ENCODE measurements at regions not wholly inside any gene's neighbourhood (a gene's known extent, or its start where the extent isn't known, plus 50 kb on each side); places are given as distances from the start of the nearest gene placed in this dataset.
"Not testable (repeated sequence)": the region's sequence is repeated elsewhere in the genome, so short reads cannot be mapped to it uniquely, and the experiment has no call there.

DNA sequence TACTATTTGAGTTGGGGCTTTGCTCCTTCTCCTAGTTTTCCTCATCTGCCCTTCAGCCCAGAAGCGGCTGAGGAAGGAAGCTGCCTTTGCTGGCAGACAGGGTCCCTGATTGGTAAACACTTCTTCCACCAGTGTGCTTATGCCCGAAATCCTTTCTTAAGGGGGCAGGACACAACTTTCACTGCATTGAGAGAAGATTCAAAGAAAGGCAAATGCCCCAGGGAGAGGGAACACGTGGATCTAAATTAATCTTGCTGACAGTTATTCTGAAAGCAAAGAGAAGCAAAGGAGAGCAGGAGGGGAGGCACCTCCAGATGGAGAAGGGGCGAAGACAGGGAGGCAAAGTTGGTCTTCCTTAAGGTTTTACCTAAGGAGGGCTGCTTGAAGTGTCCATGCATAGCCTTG is 92.1 kb upstream of the EFEMP1 start:
- DNase-seq: no peak
- intact Hi-C loops (cut with DNase I): loop anchor here (10.0 kb wide), 1 partner anchor 119 kb away; no protein-coding TSS in a partner anchor

DNA sequence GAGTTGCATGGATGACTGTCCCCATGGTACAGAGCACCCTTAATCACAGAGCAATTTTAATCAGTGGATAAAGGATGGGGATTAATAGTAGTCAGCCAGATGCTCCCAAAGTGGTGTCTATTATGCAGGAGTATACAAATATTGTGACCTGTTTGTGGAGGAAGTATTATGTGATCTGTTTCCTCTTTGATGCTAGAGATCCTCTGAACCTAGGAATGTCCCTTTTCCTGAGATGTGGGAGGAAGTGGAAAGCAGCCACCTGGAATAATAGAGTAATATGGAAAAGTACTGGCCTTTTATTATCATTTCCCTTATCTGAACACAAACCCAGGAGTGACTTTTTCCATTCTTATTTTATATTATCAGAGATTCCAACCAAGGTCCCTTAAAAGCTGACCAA is 94.2 kb upstream of the EFEMP1 start:
- intact Hi-C loops (cut with DNase I): loop anchor here (10.0 kb wide), 1 partner anchor 117 kb away; no protein-coding TSS in a partner anchor
- DNase-seq: no peak

DNA sequence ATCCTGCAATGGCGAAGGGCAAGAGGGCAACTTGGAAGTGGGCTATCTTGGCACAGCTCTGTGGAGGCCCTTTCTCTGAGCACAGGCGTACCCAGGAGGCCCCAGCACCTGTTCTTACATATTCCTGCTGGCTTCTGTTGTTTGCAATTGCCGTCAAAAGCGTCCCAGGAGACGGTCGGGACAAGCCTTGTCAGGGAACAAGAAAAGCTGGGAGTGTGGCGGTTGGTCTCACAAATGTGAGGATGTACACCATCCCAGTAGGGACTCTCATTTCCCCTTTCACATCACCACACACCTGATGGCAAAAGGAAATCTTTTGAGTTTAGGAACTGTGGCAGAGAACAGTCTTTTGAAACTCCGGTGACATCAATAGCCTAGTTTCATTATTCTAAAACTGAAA is 94.7 kb upstream of the EFEMP1 start:
- peak in 2 of 42 donors; percentile 20 to 37 for DNase-seq
- intact Hi-C loops (cut with DNase I): loop anchor here (10.0 kb wide), 1 partner anchor 117 kb away; no protein-coding TSS in a partner anchor

DNA sequence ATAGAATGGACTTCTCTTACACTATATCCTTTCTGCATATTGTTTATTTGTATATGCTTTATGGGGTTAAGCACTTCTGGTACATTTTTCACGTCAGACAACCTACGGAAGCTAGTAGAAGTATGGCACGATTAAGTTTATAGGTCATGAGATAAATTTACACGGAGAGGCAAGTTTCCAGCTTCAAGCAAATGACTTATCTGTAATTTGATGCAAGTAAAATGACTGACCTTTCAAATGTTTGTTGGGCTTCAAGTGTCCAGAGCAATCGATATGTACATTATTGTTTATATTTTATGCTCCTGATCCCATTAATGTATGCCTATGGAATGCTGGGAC is 97.5 kb upstream of the EFEMP1 start:
- intact Hi-C loops (cut with DNase I): no loop called here
- no peak for DNase-seq

DNA sequence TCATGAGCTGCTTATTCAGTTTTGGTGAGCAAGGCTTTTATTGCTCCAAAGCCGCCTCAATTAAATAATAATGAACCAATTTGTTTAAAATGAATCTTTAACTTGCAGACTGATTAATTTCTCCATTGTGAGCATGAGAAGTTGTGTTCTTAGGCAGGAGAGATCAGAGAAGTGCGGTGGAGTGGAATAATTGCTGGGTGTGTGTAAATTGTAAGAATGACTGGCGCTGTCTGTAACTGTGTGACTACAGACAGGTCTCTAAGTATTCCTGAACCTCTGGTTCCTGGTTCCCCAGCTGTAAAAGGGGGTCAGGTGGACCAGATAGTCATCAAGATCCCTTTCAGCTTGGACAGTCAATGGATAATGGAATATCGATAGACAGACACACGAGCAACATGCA is 98.0 kb upstream of the EFEMP1 start:
- intact Hi-C loops (cut with DNase I): no loop called here
- DNase-seq: no peak

DNA sequence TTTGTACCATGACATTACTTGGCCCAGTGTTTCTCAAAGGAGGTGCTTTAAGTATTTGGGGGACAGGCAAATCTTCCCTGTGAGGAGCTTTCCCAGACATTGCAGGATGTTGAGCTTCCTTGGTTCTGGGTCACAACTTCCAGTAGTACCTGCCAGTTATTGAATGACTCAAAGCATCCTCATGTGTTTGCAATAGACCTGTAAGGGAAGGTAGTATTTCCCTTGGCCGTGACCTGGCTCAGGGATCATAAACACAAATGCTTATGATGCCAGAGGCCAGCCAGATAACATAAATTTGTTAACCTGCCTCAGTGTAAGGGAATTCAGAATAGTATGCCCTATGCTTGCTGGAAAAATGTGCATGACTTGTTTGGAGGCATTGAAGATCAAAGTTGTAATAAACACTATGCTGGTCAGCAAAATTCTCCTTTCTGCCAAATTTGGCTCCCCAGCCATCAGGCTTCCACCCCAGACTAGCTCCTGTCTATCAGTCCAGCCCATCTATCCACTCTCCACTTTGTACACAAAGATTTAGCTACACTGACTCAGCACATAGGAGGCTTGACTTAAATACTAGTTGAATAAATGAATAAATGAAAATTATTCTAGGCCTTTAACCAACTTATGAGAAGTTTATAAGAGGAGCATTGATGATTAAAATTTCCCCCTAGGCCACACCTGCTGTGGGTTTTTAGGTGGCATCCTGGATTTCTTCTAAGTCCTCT is 102.0 kb upstream of the EFEMP1 start:
- intact Hi-C loops (cut with DNase I): no loop called here
- DNase-seq: no peak

DNA sequence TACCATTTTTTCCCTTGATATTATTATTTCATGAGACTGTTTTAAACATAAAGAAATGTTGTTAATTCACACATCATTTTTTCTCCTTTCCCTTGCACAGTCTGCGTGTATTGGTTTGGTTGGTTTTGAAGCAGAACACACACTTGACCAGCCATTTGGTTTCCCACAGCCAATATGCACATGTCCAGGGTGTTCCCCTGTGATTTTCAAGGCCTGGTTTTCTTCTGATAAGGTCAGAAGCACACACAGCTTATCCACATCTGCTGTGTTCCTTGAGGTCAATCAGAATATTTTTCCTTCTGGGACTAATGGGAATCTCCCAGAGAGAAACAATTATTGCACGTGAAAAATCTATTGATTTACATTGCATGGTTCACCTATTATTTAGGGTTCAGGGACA is 103.2 kb upstream of the EFEMP1 start:
- no peak for DNase-seq
- intact Hi-C loops (cut with DNase I): no loop called here

DNA sequence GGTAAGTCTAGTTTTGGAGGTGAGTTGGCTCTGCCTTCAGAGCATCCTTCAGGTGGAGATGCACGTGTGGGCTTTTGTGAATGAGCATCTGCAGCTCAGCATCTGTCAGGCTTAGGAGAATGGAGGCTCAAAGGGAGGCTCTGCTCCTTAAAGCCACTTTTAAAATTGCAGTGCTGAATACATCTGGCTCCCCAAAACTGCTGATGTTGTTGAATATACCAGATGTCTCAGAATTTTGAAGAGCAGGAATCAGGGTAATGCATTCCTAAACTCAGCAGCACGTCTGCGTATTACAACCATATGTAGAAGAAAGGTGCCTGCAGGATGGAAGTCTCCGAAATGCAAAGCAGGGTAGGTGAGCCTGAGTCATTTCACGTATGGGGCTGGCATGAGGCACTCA is 106.5 kb upstream of the EFEMP1 start:
- intact Hi-C loops (cut with DNase I): no loop called here

DNA sequence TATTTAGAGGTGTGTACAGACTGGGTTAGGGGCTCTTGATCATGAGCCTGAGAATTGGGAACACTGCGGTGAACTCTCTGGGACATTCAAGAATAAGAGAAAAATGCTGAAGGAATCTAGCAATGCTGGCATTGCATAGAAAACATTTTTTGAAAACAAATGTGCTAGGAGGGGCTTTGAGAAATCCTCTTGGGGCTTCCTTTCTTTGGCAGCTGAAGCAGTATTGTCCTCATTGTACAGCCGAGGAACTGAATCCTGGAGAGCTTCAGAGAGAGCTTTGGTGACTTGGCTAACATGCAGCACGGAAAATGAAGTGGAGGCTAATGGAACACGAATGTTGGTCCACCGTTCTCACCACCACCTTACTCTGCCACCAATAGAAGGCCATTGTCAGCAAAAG is 107.3 kb upstream of the EFEMP1 start:
- intact Hi-C loops (cut with DNase I): no loop called here
- no peak for DNase-seq

More for the DNA sequence above, 106.5 kb upstream of the EFEMP1 start:
- no peak for DNase-seq

DNA sequence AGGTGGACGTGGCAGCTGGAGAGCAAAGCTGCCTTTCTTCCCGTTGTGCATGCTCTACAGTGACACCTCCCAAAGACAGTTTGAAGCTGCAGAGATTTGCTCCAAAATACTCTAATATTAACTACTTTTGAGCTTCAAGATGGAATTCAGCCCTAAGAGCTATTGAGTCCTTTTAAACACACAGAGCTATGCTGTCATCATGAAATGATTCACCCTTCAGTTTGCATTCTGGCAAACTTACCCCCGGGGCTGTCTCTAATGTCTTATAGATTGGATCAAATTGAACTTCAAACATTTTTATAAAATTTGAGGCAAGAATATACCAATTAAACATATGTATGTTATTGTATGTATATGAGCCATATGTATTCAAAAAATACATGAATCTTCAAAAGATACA is 110.7 kb upstream of the EFEMP1 start:
- intact Hi-C loops (cut with DNase I): no loop called here
- no peak for DNase-seq

DNA sequence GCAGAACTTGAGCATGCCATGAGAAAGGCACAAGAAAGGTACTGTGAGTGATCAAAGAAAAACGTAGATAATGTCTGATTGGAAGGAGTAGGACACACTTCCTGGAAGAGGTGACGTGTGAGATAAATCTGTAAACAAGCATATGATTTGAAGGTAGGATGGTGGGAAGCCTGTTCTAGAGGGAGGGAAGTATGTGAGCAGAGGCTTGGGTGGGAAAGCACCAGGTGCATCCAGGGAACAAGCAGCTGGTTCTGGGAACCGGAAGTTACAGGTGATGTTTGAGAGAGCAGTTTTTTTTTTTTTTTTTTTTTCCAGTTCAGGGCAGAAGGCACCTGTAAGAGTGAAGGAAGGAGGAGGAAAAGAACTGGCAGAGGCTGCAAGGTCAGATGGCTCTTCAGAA is 116.6 kb upstream of the EFEMP1 start:
- no peak for DNase-seq
- intact Hi-C loops (cut with DNase I): no loop called here

DNA sequence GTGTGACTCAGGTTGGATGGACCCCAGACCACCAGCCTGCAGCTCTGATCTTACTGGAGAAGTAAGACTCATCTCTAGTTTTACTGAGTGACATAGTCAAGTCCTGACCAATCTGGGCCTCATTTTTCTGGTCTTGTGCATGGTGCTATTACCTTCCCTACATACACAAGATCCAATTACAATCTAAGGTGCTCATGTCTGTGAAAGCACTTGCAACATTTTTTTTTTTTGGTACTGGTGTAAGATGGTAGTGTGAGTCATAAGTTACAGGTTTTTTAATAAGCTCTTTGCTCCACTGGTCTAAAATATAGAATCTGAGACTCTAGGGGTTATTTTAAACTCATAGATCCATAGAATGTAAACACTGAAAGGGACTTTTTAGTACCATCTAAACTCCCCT is 117.3 kb upstream of the EFEMP1 start:
- intact Hi-C loops (cut with DNase I): no loop called here
- DNase-seq: no peak

DNA sequence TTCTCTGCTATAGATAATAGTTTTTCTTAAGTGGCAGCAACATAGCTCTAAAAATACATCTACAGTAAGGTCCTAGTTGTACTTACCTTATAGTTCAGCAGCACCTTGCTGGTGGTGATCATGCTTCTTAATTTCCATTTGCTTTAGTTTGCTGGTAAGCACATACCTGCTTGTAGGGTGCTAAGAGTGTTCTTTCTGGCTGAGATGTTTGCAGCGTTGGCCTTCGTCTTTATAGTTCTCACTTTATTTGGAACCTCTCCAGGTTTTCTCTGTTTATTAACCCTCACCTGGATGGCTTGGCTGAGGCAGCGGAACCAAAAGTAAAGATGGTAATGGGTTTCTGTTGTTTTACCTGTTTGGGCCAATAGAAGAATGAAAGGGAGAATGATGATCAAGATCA is 123.6 kb upstream of the EFEMP1 start:
- no peak for DNase-seq
- intact Hi-C loops (cut with DNase I): no loop called here

DNA sequence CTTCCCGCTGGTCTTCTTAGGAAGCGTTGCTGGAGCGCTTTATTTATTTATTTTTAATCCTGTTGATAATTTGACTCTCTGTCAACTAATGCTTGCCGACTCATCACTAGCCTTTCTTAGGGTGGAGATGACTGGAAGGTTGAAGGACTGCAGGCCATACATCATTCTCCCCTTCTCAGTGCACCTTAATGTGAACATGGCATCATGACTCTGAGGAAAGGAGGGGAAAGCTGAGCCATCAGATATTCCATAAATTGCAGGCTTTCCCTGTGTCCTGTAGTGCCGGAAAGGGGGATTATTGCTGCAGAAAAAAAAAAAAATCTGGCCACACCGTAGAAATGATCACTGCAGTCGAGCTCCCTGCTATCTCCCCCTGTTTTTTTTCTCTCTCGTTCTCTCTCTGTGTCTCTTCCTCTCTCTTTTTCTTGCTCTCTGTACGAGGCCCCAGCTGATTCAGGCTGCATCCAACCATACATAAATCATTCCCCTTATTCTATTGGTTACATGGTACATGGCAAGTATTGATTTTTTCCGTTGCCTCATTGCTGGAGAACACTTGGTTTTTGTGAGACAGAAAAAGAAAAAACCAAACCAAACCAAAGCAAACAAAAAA is 125.8 kb upstream of the EFEMP1 start:
- no peak for DNase-seq
- intact Hi-C loops (cut with DNase I): no loop called here

DNA sequence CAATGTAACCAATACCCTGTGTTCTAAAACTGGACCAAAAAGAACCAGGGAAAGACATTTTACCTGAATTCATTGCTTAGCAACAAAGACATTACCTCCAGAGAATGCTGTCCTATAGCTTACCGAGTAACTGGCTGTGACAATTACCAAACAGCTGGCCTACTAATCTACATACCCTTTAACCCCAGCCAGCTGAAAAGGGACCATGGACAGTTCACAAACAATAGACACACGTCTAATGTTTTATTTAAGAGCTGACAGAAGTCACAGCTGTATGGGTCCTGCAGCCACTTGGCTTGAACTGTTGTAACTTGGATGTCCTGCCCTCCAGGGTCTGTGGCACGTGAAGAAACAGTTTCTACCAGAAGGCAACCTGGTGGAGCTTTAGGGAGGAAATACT is 130.1 kb upstream of the EFEMP1 start:
- intact Hi-C loops (cut with DNase I): no loop called here
- no peak for DNase-seq

DNA sequence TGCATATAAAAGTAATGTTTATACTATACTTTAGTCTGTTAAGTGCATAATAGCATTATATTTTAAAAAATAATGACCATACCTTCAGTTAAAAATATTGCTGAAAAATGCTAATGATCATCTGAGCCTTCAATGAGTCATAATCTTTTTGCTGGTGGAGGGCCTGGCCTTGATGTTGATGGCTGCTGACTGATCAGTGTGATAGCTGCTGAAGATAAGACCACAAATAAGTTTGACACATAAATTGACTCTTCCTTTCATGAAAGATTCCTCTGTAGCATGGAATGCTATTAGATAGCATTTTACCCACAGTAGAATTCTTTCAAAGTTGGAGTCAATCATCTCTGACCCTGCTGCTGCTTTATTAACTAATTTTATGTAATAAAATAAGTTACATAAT is 128.4 kb upstream of the CCDC85A start:
- intact Hi-C loops (cut with DNase I): no loop called here
- no peak for DNase-seq

DNA sequence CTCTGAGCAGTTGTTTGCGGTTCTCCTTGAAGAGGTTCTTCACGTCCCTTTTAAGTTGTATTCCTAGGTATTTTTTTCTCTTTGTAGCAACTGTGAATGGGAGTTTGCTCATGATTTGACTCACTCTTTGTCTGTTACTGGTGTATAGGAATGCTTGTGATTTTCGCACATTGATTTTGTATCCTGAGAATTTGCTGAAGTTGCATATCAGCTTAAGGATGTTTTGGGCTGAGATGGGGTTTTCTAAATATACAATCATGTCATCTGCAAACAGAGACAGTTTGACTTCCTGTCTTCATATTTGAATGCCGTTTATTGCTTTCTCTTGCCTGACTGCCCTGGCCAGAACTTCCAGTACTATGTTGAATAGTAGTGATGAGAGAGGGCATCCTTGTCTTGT is 122.5 kb upstream of the CCDC85A start:
- intact Hi-C loops (cut with DNase I); DNase-seq: not testable (repeated sequence)

DNA sequence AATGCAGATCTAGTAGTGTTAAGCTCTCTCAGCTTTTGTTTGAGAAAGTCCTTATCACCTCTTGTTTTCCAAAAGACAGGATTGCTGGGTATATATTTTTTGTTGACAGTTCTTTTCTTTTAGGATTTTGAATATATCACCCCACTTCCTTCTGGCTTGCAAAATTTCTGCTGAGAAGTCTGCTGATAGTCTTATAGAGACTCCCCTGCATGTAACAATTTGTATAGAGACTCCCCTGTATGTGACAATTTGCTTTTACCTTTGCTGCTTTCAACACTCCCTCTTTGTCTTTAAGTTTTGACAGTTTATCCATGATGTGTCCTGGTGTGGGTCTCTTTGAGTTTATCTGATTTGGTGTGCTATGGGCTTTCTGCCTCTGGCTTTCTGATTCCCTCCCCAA is 115.0 kb upstream of the CCDC85A start:
- intact Hi-C loops (cut with DNase I): no loop called here
- DNase-seq: no peak

DNA sequence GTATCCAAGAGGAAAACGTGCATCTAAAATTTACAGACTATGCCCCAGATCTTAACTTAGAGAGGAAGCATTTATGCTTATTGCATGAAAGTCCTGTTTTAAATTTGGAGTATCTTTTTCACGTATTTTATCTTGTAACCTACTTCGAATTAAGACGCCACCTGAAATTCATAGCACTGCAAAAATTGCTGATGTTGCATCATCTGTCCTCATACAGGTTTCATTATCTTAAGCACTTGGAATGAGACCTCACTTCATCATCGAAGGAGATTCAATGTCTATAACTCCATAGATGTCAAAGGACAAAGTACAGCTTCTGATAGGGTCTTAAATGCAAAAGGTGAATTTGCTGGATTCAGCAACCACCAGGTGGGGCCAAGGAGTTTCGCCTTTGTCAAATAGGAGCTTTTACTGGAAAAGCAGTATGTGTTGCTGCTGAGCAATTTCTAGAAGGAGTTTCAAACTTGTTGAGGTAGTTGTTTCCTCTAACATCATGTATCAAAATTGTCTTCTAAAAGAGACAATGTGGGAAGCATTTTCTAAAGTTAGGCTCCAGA is 106.4 kb upstream of the CCDC85A start:
- peak in 36 of 42 donors; percentile 17 to 76 (median 46) for DNase-seq
- intact Hi-C loops (cut with DNase I): no loop called here

DNA sequence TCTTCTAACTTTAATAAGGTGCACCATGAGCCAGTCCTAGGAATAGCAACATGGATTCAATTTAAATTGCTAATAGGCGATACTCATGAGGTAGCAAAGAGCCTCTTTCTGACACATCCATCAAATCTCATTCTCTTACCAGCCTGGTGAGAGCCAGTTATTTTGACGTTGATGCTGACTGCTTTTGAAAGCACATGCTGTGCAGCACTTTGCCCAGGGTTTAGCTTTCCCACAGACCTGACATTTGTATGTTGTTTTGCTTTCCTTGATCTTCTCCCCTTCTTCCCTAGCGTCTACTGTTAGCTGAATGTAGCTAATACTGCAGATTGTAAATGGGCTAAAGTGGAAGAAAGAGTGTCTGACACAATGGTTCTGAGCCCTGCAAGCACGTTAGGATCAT is 101.1 kb upstream of the CCDC85A start:
- intact Hi-C loops (cut with DNase I): no loop called here
- DNase-seq: peak in 13 of 42 donors; percentile 2 to 69 (median 27)

All from head of caudate nucleus (tissue), 42 donors.